ENCODE measurements at regions not wholly inside any gene's neighbourhood (a gene's known extent, or its start where the extent isn't known, plus 50 kb on each side); places are given as distances from the start of the nearest gene placed in this dataset.
"Not testable (repeated sequence)": the region's sequence is repeated elsewhere in the genome, so short reads cannot be mapped to it uniquely, and the experiment has no call there.

GRCh38 chr5:36450229-36451014 lies 148.7 kb upstream of the RANBP3L start:
- no peak overlapping the region for H3K4me3 ChIP-seq (ENCODE audit: low read length)
- peak; percentile 9 for DNase-seq (ENCODE audit: low read depth)
- TF ChIP-seq CTCF (conservative IDR thresholded peaks at IDR 0.05; ENCODE audit: low read length), result no peak

- H3K4me3 ChIP-seq (ENCODE audit: low read length), result no peak overlapping the region
- DNase-seq (ENCODE audit: low read depth), result no peak
- no peak for TF ChIP-seq CTCF (conservative IDR thresholded peaks at IDR 0.05; ENCODE audit: low read length)
Measured at GRCh38 chr5:36452424-36453006, 150.8 kb upstream of the RANBP3L start.

- TF ChIP-seq CTCF (conservative IDR thresholded peaks at IDR 0.05; ENCODE audit: low read length), result no peak
- H3K4me3 ChIP-seq (ENCODE audit: low read length), result no peak overlapping the region
- DNase-seq (ENCODE audit: low read depth), result peak; percentile 91
Measured at GRCh38 chr5:36457511-36458270, 148.7 kb upstream of the SLC1A3 start.

- H3K4me3 ChIP-seq (ENCODE audit: low read length), result no peak overlapping the region
- DNase-seq (ENCODE audit: low read depth), result no peak
- TF ChIP-seq CTCF (conservative IDR thresholded peaks at IDR 0.05; ENCODE audit: low read length), result no peak
Measured at GRCh38 chr5:36458746-36459145, 147.7 kb upstream of the SLC1A3 start.

GRCh38 chr5:36459176-36460135 lies 146.9 kb upstream of the SLC1A3 start:
- no peak overlapping the region for H3K4me3 ChIP-seq (ENCODE audit: low read length)
- TF ChIP-seq CTCF (conservative IDR thresholded peaks at IDR 0.05; ENCODE audit: low read length), result peak; percentile 34
- DNase-seq (ENCODE audit: low read depth), result no peak

GRCh38 chr5:36462295-36463021 lies 143.9 kb upstream of the SLC1A3 start:
- TF ChIP-seq CTCF (conservative IDR thresholded peaks at IDR 0.05; ENCODE audit: low read length), result no peak
- peak; percentile 53 for DNase-seq (ENCODE audit: low read depth)
- H3K4me3 ChIP-seq (ENCODE audit: low read length), result no peak overlapping the region

GRCh38 chr5:36475942-36476341 lies 130.5 kb upstream of the SLC1A3 start:
- not testable (repeated sequence) for H3K4me3 ChIP-seq (ENCODE audit: low read length); DNase-seq (ENCODE audit: low read depth)
